ENCODE measurements at regions not wholly inside any gene's neighbourhood (a gene's known extent, or its start where the extent isn't known, plus 50 kb on each side); places are given as distances from the start of the nearest gene placed in this dataset.

DNA sequence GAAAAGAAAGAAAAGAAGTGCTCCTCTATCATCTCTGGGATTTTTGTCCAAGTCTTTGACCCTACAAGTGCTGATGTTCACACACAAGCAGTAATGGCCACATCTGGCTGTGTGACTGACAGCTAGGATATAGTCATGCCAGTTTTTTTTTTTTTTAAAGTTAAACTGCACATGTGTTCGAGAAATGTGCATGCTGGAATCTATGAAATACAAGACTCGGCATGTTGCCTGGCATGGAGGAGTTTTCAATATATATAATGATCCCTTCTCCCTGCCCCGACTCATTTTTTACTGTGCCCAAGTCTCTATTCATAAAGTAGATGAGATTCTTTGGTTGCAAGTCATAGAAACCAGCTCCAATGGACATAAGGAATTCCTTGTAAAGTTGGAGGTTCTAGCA, 60.4 kb upstream of the FGFR2 start:
- TF ChIP-seq POLR2A (IDR thresholded peaks at IDR 0.05) (no peak), CTCF (IDR thresholded peaks at IDR 0.05) (no peak), POLR2AphosphoS5 (IDR thresholded peaks at IDR 0.05) (no peak)

All from upper lobe of left lung (tissue), 4 donors.